GM19035 (cell line): ENCODE measurements at regions not wholly inside any gene's neighbourhood (a gene's known extent, or its start where the extent isn't known, plus 50 kb on each side); places are given as distances from the start of the nearest gene placed in this dataset.

ENCODE experiments used
- ATAC-seq: cut with Tn5 transposase; IDR thresholded peaks from one replicate; pipeline ENCODE4 v1.9.1; 2021; ENCODE audit not compliant: unreplicated experiment

DNA sequence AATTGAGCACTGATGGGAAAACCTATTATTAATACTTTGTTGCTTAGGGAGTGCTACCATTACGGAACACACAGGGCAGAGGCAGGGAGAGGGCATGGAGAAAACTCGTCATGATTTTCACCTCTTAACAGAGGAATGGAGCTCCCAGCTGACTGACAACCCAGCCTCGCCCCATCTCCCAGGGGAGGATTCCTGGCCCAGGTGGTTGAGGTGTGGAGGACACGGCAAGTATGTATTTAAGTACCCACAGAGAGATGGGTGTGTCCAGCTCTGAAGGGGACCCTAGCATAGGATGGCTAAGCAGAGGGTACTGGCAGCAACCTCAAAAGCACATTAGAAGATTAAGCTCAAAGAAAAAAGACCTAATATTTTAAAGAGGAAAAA, 261.9 kb upstream of the MOCS1 start:
- ATAC-seq, result no peak

DNA sequence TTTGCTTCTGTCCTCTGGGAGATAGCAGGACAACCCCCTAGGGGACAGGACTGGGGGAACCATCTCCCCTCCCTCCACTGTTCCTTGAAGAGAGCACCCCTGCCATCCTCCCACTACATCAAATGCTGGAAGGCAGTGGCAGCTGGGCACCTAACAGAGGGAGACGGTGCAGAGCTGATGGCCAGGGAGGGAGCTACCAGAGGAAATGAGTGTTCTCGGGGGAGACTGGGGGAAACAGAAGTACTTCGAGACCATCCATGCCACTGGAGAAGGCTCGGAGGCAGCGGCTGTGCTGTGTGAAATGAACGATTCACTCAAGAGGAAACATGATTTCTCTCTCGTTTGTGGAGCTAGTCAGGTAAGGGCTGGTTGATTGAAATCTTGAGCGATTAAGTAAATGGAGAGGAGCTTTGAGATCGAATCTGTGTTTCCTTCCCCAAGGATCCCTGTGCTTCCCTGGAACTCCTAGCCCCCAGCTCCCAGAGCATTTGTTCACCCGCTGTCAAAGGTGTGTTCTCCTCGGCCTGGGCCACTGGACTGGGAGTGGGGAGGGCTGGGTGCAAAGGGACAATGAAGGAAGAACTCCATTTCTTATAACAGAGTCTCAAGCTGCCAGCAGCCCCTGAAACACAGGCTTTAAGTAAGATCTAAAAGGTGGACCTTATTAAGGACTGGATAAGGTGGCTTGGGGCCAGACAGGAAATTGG, 261.3 kb upstream of the MOCS1 start:
- ATAC-seq, result no peak

DNA sequence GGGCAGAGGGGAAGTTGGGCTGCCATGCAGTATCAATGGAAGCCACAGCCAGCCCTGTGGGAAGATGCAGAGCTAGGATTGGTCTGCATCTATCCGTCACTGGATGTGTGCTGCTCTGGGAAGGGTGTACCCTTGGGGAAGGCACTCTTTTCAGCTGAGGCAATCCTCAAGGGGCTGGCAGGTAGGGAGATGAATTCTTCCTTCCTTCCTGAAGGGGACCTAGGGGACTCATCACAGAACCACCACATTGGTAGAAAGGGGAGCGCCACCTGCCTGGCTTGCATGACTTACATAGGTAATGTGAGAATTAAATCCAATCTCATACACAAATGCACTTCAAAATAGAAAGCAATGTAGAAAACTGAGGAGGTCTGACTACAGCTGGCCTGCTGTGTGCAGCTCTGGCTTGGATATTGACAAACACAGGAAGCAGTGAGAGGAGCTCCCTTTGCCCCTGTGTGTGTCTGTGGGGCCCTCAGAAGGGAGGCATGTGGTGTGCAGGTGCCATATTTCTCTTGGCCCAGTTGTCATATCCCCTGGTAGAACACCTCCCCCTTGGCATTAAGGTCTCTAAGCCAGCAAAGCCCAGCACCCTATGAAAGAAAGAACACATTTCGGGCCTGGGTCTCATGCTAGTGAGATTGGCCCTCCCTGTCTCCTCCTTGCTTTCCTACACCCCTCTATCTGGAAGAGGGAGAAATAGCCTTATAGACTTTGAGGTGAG, 260.3 kb upstream of the MOCS1 start:
- no peak for ATAC-seq

DNA sequence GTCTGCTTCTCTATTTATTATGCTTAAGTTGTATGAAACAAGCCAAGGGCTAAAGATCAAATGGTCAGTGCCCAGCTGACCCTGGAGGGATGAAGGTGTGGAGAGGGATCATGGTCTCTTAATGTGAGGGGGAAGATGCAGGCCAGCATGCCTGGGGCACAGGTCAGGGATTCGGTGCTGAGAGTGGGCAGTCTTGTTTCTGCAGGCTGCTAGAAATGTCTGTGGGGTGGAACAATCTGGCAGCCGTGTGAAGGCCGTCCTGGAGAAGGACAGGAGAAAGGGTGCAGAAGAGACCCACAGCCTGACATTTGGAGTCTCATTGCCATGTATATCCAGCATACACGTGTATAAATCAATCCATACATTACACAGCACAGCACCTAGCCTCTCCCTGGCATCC, 258.3 kb upstream of the MOCS1 start:
- ATAC-seq, result no peak

DNA sequence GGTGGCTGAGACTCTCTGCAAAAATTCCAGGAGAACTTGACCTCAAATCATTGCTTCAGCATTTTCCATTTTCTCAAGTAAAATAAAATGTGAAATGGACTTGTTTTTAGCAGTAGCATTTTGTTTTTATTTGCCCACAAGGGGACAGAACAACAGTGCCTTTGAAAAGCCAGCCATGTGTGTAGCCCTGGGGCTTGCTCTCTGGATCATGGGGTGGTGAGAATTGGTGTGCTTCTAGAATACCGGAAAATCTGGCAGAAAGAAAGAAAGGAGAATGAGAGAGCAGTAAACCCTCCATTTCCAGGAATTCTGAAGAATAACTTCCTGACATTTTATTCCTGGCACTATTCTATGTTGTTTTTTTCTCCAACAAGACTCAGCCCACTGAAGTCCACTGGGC, 254.7 kb upstream of the MOCS1 start:
- ATAC-seq, result no peak

DNA sequence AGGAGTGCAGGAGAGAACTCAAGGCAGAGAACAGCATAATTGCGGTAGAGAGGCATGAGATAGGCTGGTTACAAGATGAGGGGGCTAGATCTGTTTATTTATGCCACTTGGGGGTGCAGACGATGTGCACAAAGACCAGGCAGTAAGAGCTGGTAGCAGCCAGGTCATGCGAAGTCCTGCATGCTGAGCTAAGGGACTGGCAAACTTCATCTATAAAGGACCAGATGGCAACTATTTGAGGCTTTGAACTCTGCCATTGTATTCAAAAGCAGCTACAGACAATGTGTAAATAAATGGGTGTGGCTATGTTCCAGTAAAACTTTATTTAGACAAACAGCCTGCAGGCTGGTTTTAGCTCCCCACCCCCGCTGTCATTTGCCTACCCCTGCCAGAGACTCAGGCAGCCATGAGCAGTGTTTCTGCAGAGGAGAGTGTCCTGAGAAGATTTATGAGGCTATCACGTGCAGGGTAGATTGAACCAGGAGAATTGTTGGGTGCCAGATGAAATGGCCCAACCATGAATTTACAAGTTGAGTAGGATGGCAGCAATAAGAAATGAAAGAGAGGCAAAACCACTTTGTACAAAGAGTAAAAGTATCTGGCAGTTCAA, 253.4 kb upstream of the MOCS1 start:
- no peak for ATAC-seq

DNA sequence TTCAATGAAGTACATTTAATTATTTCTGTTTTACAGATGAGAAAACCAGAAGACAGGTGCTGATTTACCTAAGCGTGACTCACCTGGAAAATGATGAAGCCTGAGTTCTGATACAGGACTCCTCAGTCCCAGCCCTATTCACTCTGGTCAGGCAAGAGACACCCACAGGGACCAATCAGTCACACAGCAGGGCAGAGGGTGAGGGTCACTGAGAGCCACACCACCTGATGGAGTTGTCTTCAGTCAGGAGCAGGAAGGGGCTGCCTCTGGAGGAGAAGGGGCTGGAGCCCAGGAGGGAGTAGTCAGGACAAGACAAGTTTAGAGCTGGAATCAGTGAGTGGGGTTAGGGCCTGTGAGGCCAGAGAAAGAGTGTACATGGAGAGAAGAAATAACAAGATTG, 251.2 kb upstream of the MOCS1 start:
- no peak for ATAC-seq

DNA sequence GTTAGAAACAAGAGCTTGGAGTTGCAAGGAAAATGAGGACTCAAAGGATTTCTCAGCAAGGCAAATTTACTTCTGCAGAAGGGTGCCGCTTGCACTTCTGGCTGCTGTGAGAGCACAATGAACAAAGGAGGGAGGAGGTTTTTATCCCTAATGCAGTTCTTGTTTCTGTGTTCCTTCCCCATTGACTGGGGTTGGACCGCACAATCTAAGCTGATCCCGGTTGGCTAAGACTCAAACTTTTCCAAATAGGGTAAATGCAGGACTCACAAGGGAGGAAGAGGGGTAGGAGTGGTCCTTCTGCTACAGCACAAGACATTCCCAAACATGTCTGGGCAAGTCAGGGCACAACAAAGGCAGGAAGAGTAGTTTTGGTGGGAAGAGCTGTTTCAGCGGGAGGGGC, 249.6 kb upstream of the MOCS1 start:
- ATAC-seq, result no peak

DNA sequence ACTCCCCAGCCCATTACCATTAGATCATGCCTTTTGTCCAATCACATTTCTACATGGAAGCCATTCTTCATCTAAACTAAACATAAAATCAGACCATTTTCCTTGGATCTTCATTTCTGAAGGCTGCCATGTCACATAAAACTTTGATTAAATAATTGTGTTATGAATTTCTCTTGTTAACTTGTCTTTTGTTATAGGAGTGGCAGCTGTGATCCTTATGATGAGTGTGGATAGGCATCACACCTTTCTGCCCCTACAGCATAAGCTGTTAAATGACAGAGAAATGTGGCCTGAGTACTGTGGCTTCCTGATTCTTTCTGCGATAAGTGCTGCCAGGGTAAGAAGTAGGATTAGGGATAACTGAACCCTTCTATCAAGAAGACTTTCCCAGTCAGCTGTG, 247.1 kb upstream of the MOCS1 start:
- no peak for ATAC-seq

DNA sequence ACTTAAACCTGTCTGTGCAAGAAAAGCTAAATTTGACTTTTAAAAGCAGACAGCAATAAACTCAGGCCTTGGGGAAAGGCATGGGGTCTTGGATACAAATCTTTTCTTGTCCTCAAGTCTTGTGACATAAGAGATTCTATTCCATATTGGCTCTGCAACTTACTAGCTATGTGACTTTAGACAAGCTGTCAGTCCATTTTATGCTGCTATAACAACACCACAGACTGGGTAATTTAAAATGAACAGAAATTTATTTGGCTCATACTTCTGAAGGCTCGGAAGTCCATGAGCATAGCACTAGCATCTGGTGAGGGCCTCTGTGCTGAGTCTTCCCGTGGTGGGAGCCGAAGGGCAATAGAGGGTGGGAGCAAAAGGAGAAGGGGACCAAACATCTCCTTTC, 246.0 kb upstream of the MOCS1 start:
- ATAC-seq, result no peak

DNA sequence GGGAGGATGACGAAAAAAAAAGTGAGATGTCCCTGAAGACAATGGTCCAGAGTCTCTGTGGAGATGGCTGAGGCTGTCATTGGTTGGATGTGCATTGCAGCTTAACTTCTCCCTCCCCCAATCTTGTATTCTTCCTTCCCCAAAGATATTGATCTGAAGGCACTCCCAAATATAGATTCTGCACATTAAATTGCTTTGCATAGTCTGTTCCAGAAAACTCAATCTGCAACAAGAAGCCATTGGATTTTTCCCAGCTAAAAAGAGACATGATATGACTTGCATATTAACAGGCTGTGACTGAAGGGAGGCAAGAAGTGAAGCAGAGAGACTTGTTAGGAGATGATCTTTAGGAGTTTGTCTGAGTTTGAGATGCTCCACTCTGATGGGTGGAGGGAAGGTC, 245.2 kb upstream of the MOCS1 start:
- no peak for ATAC-seq

DNA sequence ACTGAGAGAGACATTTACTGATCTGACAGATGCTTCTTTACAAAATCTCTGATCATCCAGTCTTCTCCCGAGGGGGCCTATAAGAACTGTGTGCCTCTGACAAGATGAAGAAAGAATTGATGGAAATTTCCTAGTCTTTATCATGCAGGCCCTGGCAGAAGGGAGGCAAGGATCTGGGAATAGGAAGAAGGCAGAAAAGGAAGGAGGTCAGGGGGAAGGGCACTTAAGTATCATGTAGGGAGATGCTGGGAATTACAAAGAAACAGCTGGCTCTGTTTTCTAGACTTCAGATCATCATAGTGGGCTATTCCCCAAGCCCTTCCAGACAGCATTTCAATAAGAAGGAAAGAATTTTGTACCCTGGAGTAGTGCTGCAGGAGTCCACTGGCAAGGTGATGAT, 243.3 kb upstream of the MOCS1 start:
- no peak for ATAC-seq

DNA sequence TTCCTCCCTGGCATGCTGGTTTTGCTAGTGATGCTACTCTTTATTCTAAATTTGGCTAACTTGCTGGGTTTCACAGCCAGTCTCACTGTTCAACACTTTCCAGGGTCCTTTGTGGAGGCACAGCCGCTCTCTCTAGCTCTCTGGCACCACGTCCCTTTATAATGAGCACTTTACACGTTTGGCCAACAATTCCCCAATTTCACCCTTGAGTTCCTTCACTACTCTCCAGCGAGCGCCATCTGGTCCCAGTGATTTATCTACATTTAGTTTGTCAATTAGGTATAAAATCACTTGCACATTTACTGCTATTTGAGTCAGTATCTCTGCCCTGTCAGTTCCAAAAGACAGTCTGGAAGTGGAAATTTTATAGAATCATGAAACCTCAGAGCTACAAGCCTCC, 241.9 kb upstream of the MOCS1 start:
- ATAC-seq, result no peak

DNA sequence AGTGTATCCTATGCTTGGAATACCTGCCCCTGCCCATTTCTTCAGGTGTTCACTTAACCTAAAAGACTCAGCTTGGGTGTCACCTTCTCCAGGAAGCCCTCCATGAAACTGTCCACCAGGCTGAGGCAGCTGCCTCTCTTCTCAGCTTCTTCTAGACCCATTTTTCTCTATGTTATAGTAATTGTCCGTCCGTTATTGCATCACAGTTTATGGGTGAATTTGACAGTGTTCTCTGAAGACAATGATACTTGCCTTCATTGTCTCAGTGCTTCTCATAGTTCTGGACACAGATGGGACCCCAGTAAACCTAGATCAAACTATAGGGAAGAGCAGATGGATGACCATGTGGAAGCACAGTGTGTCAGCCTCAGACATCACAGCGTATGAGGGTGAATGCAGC, 238.0 kb upstream of the MOCS1 start:
- ATAC-seq, result no peak

DNA sequence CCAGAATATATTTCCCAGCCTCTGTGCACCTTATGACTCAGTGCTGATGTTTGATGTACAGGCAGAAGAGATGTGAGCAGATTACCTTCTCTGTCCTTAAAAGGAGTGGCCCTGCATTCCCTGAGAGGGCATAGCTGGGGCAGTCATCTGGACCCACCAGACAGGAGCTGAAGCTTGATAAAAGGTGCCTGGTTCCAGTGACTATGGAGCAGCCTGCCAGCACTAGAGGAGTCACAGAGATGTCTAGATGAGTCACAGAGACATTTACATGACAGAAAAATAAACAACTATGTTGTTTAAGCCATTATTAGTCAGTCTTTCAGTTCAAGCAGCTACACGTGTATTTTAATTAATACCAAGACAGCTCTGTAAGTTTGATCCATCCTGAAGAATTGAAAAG, 237.1 kb upstream of the MOCS1 start:
- no peak for ATAC-seq

DNA sequence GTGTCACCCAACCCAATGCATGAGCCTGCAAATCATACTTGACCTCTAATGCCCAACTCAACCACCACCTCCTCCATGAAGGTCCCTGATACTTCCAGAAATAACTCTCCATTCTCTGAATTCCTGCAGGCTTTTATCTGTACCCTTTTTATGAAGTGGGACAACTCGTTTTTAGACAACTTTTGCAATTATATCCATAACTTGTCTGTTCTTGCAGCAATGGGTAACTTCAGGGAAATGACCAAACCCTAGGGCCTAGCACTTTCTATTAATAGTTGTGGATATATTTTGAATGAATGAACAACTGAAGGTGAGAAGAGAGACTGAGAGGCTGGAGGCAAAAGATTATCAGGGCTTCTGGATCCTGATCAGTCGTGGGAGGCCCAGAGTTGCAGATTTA, 236.6 kb upstream of the MOCS1 start:
- ATAC-seq, result no peak

DNA sequence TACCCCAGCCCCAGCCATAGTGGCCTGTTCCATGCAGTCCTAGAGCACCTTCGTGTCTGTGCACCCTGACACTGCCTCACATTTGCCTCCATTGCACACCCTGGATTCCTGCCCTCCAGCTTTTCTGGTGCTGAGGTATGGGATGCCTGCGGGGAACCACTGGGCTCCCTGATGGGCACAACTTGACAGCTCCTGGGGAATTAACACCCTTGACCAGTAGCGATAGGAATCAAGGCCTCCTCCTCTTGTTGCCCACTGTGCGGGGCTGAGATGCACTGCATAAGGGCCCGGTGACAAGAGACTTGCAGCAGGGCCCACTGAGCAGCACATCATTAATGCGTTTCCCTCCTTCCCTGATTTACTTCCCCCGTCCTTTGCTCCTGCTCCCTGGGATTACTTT, 235.6 kb upstream of the MOCS1 start:
- ATAC-seq, result no peak

DNA sequence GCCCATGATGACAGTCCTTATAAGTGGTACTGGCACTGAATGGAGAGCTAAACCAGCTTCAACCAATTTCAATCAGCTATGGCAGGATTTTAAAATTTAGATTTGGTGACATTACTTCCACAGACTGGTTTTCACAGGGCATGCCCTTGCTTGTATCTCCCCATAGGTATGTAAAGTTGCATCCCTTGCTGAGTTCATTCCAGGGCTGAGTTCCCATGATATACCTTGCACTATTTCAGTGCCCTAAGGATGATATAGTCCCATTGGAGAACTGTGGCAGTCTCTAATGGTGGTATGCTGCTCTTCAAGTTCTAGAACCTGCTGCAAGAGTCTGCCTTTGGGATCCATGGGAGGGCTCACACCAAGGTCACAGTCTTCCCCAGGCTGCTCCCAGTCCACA, 232.7 kb upstream of the MOCS1 start:
- ATAC-seq, result no peak

DNA sequence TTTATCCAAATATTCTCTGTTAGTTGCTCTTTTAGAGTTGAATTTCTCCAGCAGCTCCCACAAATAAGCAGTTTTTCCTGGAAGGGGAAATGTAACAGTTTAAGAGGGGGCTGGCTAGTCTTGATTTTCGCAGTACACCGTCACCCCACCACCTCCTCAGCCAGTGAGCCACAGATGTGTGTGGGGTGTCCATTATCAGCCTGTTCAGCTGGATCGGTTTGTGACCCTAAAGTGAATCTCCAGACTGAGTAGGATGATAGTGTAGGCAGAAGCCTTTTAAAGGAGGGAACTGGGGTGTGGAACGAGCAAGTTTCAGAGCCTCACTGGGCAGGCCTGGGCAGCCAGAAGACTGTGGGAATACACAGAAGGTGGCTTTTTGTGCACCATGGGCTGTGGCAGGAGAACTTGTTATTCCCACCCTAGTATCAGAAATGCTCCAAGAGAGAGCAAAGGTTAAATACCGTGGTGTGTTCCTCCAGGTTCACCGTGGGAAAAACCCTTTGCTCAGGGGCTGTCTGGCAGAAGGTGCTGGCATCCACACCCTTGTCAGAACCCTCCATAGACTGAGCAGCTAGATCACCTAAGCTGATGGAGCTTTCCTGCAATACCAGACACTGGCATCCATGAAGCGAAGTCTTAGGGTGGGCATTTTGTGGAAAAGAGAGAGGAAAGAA, 230.9 kb upstream of the MOCS1 start:
- no peak for ATAC-seq

DNA sequence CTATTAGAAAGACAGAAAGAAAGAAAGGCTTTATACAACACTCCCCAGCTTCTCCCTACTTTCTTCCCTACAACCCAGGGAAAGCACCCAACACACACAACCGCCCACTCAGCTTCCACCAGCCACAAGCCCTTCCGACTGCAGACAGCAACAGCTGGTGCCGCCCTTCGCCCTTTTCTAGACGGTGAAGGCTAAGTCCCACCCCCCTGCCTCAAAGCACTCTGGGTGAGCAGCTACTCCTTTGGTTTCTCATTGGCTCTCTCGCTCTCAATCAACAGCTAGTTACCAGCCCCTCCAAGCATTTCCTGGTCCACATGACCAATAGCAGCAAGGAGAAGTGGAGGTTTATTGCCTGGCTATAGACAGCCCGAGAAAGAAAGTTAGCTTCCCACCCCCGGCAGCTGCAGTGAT, 230.1 kb upstream of the MOCS1 start:
- ATAC-seq, result no peak

DNA sequence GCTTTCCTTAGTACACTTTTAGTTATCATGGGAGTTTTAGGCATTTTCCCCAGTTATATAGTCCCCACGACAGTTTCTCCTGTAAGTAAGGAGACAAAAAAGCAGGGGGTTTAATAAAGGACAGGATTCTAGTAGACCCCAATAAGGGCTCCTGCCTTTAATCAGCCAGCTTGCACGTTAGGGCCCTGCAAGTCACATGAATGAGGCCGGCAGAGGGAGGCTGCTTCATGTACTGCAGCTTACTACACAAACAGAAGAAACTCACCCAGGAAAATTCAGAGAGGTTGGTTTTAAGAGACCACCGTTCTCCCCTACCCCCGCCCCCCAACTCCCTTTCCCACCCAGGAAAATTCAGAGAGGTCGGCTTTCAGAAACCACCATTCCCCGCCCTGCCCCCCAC, 229.7 kb upstream of the MOCS1 start:
- no peak for ATAC-seq

DNA sequence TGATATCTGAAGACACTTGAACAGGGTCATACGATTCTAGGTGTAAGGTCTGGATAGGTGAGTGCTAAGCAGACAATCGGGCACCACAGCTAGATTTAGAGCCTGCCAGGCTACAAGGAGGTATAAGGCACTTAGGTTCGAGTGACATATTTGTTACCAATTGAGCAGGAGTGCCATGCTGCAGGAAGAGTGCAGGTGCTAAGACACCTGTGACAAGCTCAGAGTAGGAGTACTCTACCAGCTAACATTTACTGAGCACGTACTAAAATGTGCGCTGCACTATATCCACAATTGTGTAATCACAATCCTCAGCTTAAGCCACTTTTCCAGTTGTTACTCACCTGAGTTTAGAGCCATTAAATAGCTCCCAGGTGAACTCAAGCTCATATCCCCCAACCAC, 227.8 kb upstream of the MOCS1 start:
- no peak for ATAC-seq
